HG03108 (cell line): ENCODE measurements at regions not wholly inside any gene's neighbourhood (a gene's known extent, or its start where the extent isn't known, plus 50 kb on each side); places are given as distances from the start of the nearest gene placed in this dataset.

Source experiments
- ATAC-seq: cut with Tn5 transposase; IDR thresholded peaks from one replicate; pipeline ENCODE4 v1.9.1; 2021; ENCODE audit warnings: moderate library complexity; ENCODE audit not compliant: unreplicated experiment

GRCh38 chr14:97283841-97284240 lies 486.7 kb downstream of the VRK1 start:
- no peak for ATAC-seq

DNA sequence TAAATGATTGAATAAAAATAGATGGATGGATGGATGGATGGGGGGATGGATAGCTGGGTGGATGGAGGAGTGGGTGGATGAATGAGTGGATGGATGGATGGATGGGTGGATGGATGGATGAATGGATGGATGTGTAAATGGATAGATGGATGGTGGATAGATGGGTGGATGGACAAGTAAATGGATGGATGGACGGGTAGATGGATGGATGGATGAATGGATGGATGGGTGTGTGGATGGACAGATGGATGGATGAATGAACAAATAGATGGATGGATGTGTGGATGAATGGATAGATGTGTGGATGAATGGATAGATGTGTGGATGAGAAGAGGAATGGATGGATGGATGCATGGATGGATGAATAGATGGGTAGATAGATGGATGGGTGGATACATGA lies 490.8 kb downstream of the VRK1 start:
- no peak for ATAC-seq

DNA sequence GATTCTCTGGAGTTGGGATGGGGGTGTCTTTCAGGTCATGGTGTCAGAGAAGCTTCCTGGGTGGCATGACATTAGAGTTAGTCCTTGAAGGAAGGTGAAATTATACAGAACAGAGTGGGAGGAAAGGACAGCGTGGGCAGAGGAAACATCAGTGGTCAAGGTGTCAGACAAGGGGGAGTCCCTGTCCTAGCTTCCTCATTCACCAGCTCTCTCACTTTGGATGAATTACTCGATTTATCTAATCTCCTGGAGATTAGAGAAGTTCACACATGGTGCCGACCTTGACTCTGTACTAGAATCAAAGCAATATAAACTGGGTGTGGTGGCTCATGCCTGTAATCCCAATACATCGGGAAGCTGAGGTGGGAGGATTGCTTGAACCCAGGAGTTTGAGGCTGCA lies 492.9 kb downstream of the VRK1 start:
- ATAC-seq = no peak

DNA sequence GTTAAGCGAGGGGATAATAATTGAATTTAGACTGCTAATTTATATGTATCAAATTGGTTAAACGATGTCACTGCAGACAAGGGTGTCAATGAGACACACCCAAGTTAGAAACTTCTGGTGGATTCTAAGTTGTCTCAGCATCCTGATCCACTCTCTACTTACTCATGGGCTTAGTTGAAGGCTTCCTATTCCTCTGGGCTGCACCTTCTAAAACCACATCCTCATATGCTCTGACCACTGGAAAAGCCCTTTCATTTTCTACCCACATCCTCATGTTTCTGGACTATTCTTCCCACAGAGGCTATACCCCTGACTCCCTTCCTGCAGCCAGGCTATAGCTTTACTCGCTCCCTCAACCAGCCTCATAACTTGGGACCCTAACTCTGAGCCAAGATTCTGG lies 493.8 kb downstream of the VRK1 start:
- no peak for ATAC-seq

DNA sequence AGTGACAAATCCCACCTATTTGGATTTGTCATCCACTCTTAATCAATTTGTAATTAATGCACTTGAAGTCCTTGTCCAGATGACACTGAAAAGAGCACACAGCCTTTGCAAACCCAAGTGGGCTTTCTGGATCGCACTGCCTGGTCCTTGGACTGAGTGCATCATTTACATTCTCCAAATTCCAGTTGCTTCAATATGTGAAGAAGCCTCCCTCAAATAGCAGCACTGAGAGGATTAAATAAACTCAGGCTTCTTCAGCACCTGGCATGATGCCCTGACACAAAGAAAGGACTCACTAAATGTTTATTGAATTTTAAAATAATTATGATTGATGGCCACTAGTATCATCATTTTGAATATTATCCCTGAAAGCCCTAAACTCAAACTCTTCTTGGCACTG lies 496.5 kb downstream of the VRK1 start:
- ATAC-seq = no peak

DNA sequence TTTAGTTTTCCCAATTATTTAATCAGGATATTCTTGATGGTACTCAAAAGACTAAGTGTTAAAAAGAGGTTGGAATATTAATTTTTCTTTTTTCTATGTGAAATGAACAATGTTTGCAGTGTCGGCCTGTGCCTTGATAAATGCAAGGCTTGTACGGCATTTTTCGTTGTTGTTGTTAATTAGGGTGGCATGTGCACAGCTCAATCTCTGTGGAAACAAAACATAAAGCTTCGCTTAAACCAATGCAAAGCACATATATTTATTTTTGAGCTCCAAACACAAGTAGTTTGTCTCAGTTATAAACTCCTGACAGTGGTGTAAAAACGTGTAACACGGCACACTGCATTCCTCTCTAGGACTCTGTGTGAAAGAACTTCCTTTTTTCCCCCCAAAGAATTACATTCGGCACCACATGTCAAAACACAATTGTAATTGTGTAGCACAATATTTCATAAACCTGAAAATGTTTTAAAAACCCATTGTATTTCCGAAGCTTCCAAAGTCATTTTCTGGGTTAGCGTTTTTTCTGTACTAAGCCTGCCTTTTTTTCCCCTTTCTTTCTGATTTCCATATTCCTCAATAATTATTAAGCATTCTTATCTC lies 498.0 kb downstream of the VRK1 start:
- ATAC-seq = no peak

DNA sequence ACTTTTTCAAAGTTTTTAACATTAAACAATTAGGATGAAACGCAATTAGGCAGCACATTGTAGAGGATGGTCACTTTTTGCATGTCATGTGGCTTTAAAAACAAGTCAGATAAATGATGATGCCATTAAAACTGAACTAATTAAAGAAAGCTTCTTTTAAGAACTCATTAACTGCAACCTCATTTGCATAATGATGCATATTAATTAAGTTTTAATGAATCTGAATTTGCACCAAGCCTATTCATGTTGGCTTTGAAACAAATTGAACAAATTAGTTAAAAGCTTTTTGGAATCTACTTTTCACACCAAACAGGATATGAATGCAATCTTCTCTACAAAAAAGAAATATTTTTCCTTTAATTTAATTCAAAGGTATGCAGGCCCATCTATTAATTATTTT lies 499.0 kb downstream of the VRK1 start:
- no peak for ATAC-seq

GRCh38 chr14:97297100-97297499 lies 499.9 kb downstream of the VRK1 start:
- no peak for ATAC-seq

DNA sequence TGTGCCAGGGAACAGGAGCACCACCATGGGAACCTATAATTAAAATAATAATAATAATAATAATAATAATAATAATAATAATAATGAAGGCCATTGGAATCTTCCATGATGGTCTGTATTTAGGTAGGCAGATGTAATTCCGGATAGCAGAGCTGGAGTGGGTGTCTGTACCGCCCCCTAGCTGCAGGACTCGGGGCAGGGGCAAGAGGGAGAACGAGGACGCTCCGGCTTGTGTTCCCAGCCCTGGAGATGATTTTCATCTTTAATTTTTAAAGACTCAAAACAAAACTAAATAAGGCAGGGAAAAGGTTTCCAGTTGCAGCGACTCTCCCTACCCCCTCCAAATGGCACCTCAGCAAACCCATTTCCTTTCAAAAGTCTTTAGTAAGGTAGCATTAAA lies 501.1 kb downstream of the VRK1 start:
- no peak for ATAC-seq

DNA sequence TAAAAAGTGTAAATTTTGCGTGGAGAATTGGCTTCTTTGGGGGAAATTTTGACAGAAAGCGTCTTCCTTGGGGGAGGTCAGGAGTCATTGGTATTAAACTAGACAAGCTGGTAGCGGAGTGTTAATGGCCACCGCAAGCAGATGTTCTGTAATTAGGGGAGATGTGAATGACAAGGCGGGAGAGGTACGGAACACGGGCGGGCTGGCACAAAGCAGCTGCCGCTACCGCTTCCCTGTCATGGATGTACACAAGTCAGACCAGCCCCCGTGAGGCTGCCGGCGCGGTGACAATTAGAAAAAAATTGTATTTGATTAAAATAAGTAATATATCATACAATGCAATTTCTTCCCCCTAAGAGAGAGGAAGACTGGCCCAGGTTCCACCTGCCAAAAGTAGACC lies 501.6 kb downstream of the VRK1 start:
- ATAC-seq = no peak

DNA sequence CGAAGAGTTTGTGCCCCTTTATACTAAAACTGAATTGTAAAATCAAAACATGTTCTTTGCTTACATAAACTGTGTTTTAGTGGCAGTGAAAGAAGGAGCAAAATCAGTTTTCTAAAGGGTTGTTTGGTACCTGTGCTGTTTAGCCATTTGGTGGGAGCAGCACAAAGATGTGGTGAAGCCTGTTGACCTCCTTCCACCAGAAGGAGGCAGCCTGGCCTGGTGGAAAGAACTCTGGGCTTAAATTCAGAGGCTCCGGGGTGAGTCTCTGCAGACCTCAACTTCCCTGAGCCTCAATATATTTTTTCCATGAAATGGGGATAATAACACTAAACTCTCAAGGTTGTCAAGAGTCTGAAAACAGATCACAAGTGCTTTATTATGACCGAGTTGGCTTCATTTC lies 502.5 kb downstream of the VRK1 start:
- no peak for ATAC-seq

DNA sequence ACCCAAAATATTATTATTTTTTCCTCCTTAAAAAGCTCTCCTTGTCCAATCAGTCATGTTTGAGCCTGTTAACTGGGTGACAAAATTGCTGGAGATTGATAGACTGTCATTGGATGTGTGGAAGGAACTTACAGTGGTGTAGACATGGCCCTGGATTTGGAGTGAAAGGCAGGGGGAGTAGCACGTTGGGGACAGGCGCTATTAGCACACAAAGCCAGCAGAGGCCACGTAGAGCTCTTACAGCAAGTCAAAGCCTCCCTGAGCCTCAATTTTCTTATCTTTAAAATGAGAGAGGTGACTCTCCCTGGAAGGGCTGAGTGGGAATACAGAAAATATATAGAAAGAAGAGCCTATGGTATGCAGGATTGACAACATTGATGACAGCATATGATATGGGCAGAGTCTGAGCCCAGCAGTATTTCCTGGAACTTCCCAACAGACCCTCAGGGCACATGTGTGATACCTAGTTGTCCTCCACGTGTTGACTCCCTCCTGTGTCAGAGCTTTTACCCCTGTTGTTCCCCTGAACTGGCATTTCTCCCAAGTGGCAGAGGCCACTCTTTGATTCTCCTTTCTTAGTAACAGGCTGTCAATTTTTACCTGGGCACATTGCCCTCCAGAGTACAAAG lies 504.9 kb downstream of the VRK1 start:
- no peak for ATAC-seq

DNA sequence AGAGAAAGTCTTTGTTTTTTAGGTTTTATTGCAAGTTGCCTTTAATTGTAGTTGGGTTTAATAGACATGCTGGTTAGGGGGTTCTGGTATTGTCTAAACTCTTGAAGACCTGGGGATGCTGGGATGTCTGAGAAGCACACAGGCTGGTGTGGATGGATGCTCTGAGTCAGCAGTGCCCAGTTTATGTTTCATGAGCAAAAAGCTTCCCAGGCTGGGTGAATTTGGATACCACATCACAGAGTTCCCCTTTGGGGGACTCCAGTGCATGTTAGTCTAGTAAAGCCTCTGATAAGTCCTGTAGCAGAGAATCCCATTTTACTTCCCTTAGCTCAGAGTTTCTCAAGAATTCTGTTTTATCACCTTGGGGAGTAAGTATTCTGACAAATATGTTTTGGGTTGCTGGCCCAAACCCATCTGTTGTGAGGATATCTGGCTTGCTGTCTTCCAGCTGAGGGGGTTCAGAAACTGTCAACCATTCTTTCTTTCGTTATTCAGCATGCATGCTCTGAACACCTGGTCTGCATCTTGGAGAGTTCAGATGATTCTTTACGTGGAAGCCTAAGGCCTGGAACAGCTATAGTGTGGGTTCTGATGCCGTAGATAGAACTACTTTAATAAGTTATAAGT lies 509.1 kb downstream of the VRK1 start:
- no peak for ATAC-seq

GRCh38 chr14:97306760-97307246 lies 509.6 kb downstream of the VRK1 start:
- no peak for ATAC-seq

DNA sequence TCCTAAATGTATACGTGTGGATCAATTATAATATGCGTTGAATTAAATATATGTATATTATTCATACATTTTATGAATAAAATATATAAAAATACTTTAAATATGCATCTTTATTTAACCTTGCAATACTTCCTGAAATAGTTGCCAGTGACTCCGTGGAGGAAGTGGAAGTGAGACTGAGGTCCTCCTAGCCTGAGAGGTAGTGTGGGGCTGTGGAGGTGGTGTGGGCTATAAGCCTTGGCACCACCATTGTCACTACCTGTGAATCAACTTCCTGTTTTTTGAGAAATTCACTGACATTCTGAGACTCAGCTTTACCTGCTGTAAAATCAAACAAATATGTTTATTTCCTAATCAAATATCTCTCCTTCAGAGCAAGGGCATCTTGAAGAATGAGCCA lies 514.2 kb downstream of the VRK1 start:
- ATAC-seq = no peak

GRCh38 chr14:97312910-97313309 lies 515.7 kb downstream of the VRK1 start:
- ATAC-seq = no peak

DNA sequence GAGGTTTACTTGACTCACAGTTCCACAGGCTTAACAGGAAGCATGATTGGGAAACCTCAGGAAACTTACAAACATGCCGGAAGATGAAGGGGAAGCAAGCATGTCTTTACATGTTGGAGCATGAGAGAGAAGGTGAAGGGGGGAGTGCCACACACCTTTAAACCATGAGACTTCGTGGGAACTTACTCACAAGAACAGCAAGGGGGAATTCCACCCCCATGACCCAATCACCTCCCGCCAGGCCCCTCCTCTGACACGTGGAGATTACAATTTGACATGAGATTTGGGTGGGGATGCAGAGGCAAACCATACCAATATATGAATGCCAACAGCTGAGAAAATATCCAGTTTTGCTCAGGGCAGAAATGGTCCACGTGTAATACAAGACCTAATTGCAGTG lies 518.6 kb downstream of the VRK1 start:
- no peak for ATAC-seq

DNA sequence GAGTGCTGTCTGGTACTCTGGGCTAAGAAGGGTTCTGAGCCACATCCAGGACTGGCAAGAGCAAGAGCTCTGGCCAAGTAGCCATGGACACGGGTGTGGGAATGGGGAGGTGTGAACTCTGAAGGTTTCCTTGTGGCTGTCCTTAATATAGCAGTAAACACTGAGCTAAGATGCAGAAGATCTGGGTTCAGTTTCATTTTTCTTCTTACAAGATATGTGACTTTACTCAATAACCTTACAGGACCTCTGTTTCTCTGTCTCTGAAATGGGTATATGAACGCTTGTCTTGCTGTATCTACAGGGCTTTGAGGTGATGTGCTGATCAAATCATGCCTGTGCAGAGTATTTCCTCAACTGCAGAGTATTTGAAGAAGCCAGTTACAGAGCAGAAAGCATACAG lies 521.2 kb downstream of the VRK1 start:
- ATAC-seq = no peak

GRCh38 chr14:97319691-97320090 lies 522.5 kb downstream of the VRK1 start:
- no peak for ATAC-seq

DNA sequence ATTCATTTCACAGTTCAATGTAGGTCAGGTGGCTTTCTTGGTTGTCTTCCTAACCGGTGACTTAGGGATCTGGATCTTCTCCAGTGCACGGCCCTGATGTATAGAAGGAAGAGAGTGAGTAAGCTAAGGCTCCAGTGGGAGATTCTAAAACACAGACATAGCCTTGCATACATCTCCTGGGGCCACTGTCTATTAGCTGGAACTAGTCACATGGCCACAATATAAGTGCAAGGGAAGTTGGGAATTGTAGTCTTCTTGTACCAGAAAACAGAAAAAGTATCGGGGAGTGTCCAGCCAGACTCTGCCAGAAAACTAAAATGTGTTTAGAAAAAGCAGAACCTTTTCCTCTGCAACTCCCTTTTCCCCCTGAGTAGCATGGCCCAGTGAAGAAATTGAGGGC lies 531.6 kb downstream of the VRK1 start:
- ATAC-seq = no peak

GRCh38 chr14:97329701-97330100 lies 532.5 kb downstream of the VRK1 start:
- ATAC-seq = no peak

DNA sequence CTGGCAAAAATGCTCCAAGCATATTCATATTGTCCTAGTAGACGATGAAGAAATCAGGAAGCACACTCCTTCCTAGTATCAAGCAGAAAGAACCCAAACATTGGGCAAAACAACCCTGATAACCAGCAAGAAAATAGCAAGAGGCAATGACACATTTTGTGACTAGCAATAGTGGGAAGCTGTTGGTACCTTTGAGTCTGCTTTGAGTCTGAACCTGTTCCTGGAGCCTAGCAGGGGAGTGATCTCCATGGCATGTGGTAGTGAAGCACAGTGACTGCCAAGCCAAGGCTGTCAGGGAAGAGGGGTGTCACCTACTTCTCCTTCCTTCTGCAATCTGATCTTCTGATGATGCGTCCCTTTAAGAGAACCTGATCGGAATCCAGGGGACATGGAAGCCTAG lies 533.9 kb downstream of the VRK1 start:
- no peak for ATAC-seq

GRCh38 chr14:97331526-97331925 lies 534.3 kb downstream of the VRK1 start:
- no peak for ATAC-seq
